Stimulated activated CD4-positive, alpha-beta T cell treated with anti-CD3 and anti-CD28 coated beads, Interleukin-15, amount 100 ng/mL, for 1 hour (primary cell): ENCODE measurements at regions not wholly inside any gene's neighbourhood (a gene's known extent, or its start where the extent isn't known, plus 50 kb on each side); places are given as distances from the start of the nearest gene placed in this dataset.
"Not testable (repeated sequence)": the region's sequence is repeated elsewhere in the genome, so short reads cannot be mapped to it uniquely, and the experiment has no call there.

Source experiments
- DNase-seq, 2 donors: peaks; one replicate each; pipeline ENCODE4 v3.0.0-alpha.2; 2020; ENCODE audit warnings: low read depth in 1 of 2, low spot score in 1 of 2

DNA sequence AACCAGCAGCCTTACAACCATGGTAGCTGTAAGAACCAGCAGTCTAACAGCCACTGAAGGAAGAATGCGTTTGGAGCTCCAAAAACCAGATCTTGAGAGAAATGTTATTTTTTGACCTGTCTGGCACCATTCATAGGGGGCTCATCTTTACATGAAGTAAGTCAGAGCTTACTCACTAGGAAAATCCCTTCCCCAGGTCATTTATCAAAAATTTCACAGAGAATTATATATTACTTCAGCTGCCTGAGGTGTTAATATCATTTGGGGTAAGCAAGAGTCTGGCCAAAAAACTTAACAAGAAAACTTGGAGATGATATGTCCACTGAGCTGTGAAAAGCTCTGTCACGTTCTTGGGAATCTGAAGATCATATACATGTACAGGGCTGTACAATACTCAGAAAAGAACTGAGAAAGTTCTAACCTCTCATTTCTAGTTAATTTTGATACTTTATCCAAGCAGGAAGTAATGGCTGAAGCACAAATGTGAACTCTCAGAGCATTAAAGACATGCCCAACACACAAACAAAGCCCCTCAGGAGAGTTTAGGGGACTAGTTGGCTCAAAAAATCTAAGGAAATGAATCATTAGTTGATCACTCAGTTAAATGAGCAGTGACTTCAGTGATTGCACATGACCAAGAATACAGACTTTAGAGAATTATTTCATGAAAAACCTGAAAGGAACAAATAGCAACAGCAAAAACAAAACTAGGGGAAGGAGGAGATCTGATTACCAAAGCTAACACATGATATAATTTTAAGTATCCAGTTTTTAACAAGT lies 681.1 kb downstream of the LTN1 start:
- no peak for DNase-seq

DNA sequence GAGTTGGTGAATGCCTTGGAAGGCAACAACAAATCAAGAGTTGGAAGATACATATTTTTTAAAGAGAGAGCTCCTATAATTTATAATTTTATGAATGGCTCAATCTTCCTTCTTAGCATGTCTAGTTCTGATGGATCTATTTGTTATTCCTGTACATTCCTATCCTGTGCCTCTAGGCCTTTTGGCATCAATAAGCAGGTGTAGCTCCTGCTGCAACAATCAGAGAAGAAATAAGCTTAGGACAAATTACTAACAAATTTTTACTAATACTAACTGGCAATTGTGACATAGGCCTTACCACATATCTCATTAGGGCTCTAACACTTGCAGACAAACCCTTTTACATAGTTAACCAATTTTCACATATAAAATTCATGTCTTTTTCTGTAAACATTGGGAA lies 682.0 kb downstream of the LTN1 start:
- no peak for DNase-seq

DNA sequence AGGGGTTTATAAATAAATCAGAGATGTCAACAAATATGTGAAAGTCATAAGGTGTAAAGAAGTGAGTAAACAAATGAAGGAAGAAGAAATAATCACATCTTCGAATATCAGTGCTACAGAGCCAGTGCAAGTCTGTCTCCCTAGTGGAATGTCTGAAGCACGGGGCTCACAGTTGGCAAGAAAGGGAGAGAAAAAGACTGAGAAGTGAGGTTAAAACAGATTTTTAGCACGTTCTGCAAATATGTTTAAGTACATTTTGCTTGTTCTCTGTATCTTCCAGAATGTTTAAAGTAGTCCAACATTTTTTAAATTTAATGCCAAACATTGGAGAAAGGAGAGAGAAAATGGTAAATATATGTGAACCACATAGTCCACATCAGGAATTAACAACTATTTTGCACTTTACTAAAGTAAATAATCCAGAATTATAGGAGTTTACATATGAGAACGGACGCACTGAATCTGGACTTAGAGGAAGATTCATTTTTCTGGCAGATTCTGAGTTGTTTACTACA lies 682.4 kb downstream of the LTN1 start:
- DNase-seq: no peak

DNA sequence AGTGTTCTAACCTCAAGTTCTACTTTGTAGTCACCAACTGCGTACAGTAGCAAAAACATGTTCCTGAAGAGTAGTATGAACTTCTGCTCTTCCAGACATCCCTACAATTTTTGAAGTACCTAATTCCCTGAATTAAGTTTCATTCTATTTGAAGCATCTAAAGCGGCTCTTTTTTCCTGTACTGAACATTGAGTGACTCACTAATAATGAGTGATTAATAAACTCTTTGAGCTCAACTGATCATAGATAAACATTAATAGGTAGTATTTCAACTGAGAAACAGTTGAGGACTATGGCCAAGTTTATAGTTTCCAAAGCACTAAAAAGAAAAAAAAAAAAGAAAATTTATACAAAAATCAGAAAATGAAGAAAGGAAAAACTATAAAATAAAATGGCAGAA lies 683.1 kb downstream of the LTN1 start:
- DNase-seq: no peak

DNA sequence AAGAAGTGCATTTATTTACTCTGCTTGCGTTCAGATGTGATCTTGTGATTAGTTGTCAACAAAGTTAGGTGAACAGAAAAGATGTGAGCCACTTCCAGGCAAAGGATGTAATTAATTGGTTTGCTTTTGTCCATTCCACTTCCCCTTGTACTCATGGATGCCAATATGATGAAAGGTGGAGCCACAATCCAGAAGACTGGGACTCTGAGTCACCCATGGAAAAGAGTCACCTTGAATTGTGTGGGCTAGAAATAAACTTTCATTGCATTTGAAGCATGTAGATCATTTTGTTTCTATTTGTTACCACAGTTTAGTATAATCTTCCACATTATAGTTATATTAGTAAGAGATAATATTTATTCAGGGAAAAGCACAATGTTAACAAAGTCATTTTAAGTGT lies 684.2 kb downstream of the LTN1 start:
- DNase-seq: no peak

DNA sequence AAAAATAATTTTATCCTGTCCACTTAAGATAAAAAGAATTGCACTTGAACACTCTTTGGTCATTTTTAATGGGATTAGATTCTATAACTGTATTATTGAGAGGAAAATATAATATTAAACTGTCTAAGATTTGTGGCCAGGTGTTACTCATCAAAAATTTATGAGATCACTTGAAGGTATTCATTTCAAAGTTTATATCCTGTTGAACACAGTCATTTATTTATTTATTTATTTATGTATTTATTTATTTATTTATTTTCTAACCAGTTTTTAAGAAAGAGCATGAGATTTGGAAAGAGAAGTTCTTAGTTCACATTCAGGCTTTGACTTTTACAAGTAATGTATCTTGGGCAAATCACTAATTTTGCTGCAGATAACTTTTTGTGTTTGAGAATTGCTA lies 692.7 kb downstream of the LTN1 start:
- DNase-seq: no peak

DNA sequence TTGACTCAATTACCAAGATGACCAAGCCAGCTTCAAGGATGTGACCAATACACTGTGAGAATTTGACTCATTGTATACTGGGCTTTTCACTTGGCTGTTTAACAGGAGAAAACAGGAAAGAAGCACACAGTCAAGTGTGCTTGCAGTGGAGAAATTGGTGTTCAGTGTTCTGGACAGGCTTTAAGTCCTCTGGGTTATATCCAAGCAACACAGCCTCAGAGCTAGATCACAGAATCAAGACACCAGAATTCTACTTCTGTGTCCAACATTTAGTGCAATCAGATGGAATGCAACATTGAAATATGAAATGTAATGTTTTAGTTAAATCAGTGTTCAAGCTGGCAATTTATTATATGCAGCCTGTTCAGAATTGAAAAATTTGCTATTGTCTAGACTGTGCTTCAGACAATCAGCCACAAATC lies 694.4 kb downstream of the LTN1 start:
- DNase-seq: no peak

DNA sequence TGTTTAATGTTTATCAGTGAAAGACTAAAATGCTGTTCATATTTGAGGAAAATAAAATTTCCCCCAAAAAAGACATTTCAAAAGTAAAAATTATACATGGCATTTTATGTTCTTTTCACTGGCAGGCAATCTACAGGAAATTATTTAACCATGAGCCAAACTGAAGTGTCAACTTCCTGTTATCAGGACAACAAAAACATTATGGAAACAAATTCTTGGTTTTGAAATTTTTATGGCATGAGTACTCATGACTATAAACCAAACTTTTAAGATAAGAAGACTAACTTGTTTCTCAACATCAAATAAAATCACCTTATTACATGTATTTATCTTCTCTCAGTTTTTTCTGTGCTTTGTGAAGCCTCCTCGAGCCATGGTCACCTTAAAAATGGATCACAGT lies 698.6 kb downstream of the LTN1 start:
- DNase-seq: no peak

DNA sequence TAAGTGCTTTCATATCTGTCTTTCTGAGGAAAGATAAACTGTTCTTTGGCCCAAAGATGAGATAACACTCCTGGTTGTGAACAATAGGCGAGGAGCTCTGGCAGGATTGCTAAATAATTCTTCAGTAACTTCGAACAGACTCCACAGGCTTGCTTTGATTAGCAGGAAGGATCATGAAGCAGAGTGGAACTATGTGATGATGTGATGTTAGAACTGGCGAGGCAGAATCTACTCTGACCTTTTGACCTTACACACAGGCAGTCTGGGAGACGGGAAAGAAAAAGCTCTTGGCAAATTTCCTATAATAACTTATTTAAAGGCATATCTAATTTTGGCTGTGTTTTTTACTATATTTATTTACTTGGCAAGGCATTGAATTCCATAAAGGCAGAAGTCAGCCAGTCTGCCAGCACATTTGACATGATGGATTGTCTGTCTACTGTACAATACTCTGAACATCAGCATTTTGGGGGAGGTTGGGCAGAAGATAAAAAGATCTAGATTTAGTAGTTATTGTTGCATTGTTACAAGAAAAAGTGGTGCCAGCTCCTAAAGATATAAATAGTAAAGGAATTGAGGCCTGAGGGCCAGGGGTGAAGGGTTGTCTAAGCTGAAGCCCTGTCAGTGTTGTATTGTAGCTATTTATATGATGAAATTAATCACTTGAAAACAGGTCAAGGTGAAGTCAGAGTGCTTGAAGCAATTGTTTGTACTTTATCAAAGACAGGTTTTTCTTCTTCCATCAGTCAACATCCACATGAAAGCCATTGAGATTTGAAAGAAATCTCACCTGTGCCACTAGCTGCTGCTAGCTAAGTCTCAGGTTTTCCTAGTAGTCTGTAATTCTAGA lies 708.8 kb downstream of the LTN1 start:
- DNase-seq: no peak

DNA sequence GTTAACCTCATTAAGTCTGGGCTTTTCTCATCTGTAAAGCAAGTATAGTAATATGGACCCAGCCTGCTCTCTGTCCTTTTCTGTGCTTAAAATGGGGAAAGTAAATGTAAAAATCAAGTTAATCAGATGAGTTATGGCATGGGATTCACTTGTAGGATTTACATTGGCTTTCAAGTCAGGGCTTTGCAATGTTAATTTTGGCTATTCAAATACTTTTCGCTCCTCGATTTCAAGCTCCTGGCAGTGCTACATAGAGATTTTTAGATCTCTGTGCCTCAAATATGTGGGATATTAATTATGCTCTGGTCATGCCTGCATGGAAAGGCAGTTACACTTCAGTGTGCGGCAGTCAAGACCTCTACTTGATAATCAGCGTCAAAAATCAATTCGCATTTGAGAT lies 709.8 kb downstream of the LTN1 start:
- no peak for DNase-seq

DNA sequence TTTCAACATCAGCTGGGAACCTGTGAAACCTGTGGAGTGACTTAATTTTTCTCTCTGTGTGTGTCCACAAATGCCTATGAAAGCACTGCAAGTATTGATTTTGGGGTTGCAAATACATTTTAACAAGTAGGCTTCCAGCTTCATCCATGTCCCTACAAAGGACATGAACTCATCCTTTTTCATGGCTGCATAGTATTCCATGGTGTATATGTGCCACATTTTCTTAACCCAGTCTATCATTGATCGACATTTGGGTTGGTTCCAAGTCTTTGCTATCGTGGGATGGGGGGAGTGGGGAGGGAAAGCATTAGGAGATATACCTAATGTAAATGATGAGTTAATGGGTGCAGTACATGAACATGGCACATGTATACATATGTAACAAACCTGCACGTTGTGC lies 711.3 kb downstream of the LTN1 start:
- not testable (repeated sequence) for DNase-seq

DNA sequence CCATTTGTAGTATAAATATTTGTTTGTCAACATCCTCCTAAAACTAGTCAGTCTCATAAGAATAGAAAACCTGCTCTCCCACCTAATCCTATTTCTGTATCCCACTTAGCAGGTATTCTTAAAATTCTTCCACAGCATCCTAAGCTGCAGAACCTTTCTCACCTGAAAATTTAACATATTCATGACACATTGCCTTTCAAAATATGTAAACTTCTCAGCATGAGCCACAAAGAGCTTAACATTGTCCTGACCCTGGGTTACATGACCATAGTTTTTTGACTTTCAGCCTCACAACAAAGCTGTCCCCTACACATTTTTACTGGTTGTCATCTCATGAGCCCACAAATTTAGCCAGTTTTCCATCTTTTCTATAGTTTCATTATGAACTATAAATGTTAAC lies 712.1 kb downstream of the LTN1 start:
- DNase-seq: no peak

DNA sequence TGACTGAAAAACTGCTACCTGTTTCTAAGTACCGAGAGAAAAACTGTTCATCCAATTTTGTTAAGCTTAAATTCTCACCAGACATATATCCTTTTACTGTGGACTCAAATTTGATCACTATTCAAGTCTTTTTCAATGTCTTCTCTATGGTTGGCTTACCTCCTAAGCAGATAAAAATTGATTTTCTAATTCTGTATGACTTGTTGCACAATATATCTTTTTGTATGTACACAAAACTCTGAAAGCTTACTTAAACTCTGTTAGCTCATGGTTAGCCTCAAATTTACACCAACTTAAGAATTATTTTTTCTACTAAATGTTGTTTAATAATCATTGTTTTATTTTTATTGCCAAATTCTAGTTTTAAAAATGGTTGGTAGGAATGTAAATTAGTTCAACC lies 715.4 kb downstream of the LTN1 start:
- DNase-seq: no peak

DNA sequence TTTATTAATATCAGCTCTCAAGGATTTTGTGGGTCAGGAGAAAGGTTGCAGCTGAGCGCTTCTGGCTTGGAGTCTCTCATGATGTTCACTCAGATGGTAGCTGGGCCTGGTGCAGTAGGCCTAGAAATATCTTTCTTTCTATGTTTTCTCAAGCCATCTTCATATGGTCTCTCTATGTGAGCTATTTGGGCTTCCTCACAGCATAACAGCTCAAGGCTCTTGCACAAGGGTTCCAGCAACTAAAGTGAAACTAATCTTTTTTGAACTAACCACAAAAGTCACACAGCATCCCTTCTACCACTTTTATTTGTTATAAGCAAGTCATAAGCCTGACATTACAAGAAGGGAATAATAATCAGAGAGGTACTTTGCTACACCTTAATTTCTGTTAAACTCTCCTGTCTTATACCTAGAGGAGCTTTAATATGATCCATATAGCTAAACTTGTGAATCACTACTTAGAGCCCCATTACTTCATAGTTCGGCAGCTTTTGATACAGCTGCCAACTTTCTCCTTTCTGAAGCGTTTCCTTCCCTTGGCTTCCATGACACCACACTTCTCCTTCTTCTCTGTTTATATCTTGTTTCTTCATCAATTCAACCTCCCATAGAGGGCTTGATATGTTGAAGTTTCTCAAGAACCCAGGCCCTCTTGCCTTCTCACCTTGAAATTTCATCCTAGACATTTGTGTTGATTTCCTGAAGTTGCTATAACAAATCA lies 720.2 kb downstream of the LTN1 start:
- no peak for DNase-seq

DNA sequence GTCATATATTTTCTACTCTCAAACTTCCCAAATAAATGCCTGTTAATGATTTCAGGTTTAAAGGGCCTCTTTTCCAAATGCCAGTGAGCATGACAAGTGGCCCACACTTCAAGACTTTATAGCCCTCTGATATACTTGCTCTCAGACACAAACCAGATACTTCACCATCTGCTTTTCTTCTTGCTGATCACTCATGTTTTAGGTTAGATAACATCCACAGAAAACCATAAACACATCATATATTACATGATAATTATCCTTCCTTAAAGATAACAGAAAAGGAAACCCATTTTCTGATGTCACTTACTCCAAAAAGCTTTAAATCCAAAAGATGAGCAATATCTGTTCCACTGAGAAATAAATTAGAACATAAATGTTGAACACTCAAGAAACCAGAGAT lies 723.5 kb downstream of the LTN1 start:
- DNase-seq: no peak

DNA sequence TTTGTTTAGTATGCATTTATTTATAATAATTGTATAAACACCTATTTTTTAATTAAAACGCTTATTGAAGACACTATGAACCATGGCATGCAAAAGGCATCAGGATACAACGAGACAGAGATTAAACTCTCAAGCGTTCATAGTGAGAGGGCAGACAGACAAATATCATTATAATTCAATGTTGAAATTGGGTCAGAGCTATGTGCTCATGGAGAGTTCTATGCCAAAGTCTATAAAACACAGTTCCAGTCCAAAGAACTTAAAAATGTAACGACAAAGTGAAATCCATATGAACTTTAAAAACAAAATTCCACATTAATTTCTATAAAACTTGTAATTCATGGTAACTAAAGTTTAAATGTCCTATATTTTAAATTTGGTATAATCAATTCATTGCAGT lies 724.0 kb downstream of the LTN1 start:
- no peak for DNase-seq

DNA sequence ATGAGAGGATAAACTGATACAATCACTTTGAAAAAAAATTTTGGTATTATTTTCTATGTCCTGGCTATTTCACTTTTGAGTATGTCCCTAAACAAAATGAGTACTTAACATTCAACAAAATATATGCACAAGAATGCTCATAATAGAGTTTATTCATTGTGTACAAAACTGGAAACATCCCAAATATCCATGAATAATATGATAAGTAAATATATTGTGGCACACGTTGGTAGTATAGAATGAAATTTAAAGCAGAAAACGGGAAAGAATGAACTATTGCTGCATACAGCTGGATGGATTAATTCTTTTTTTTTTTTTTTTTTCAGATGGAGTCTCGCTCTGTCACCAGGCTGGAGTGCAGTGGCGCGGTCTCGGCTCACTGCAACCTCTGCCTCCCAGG lies 725.2 kb downstream of the LTN1 start:
- no peak for DNase-seq

DNA sequence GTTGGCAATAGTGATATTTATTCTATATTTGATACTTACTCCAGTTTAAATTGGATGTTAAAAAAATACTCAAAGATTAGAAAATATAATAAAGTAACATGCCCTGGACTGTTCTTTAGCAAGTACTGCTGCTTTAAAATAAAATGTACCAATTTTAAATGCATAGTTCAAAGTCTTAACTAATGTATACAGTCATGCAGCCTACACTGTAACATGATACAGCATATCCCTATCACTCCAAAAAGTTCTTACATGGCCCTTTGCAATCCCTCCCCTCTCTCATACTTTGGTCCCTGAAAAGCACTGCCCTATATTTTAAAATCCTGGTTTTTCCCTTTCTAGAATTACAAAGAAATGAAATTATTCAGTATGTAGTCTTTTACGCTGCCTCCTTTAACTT lies 726.6 kb downstream of the LTN1 start:
- no peak for DNase-seq

DNA sequence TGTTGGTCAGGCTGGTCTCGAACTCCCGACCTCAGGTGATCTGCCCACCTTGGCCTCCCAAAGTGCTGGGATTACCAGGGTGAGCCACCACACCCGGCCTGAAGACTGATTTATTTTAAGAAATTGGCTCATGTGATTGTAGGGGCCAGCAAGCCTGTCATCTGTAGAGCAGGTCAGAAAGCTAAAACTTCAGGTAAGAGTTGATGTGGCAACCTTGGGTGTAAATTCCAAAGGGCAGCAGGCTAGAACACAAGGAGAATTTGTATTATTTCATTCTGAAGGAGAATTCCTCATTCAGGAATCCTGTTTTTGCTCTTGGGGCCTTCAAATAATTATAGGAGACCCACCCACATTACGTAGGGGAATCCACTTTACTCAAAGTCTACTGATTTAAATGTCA lies 728.7 kb downstream of the LTN1 start:
- DNase-seq: no peak

DNA sequence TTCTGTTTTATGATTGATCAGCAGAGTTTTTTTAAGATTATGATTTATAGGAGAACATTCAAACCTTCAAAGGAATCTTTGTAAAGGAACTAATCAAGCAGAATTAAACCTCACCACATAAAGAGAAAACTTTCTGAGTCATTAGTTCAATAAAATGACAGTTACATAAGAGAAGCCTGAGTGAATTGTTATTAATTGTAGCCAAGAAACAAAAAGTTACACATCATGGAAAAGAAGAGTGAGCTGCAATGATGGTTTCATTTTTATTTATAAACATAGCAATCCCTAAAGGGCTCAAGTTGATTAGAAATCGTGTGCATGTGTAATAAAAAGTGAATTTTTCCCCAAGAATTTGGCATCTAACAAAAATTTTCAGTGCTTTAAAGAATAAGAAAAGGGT lies 731.4 kb downstream of the LTN1 start:
- DNase-seq: no peak

DNA sequence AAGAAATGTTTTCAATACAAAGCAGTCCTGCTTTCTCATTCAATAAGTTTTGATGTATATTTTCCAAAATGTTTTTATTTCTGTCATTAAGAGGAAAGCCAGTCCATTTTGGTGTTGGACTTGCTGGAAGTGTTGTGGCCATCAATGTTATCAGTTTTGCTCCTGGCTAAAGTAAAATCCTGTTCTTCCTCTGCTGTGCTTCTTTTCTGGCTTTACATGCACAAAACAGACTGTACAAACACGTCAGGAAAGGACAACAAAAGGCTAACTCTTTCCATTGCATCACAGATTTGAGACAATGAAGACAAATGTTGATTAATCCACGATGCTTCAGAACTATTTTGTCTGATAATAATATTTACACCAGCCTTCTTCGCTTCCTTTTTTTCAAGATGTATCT lies 735.4 kb downstream of the LTN1 start:
- no peak for DNase-seq

DNA sequence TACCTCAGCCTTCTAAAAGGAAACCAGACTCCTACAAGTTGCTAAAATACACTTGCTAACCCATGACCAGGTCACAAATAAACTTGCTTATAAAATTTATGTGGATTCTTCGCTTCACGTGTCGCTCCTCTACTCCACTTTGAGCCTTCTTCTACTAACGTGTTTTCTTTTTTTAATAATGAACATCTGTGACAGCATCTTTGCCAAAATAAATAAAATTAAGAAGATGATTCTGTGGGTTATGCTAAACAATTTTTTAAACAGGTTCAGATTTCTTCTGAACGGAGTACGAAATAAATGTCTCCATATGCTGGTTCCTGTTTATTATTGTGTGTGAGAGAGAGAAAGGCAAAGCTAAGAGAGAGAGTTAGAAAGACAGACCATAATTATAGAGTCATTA lies 735.8 kb downstream of the LTN1 start:
- DNase-seq: no peak
